Erythroblast (primary cell): ENCODE measurements at regions not wholly inside any gene's neighbourhood (a gene's known extent, or its start where the extent isn't known, plus 50 kb on each side); places are given as distances from the start of the nearest gene placed in this dataset.

Experiments
- DNase-seq, 2 experiments: peaks; one replicate each; lab custom pipeline; 2025; lab: John Stamatoyannopoulos, UW
- GATA1 ChIP-seq: IDR thresholded peaks from 2 replicates; pipeline ENCODE4 v1.6.1; 2011; ENCODE audit warnings: low read depth, mild to moderate bottlenecking, control low read depth, low read length, moderate library complexity
- POLR2A ChIP-seq: IDR thresholded peaks from 2 replicates; pipeline ENCODE4 v1.6.1; 2011; ENCODE audit warnings: mild to moderate bottlenecking, low read length

DNA sequence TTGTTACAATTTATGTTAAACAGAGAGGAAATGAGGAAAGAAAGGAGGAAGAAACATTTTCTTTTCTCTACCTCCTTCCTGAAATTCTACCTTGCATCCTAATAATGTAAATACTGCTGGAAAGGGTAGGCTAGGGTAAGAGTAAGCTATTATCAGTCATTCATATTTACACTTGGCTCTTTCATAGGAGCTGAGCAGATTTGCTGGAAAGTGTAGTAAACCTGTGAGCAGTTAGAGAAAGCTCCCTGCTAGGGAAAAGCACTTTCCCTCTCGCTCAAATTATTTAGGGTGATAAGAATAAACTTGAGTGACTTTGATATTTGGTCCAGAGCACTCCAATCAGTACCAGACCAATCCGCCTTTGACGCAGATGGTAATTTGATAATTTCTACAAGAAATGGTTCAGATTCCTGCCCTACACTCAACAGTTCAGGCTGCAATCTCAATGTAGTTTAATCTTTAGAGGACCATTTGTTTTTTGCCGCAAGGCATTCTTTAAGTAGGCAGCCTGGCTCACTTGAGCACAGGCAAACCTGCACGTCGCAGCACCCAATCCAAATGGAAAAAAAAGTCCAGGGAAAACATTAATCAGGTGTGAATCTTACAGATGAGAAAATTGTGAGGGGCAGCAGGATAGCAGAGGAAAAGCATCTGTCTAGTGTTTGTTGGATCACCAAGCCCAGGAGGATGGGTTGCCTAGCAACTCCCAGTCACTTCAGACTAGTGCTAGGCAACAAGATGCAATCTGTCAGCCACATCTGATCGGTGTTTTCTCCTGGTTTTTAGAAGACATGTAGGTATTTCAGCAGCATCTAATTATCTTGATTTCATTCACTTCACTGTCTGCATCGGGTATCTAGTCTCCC, 68.6 kb upstream of the KL start:
- DNase-seq: no peak
- no peak for TF ChIP-seq POLR2A
- TF ChIP-seq GATA1: no peak

DNA sequence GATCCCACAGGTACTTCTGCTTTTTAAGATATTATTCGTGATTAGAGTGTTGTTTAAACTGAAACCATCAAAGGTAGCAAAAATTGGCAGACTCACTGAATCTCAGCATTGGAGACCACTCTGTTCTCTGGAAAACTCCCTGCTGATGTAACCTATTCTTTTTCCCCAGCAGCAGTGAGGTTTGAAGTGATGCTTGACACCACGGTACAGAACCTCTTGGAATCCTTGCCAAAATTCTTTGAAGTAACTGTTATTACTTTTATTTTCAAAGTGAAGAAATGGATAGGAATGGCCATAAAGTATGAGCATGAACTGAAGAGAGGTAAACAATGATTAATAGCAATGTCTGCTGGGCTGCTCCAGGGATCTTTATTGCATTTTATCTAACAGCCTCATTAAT, 66.4 kb upstream of the KL start:
- TF ChIP-seq POLR2A: no peak
- no peak for TF ChIP-seq GATA1
- DNase-seq: no peak

DNA sequence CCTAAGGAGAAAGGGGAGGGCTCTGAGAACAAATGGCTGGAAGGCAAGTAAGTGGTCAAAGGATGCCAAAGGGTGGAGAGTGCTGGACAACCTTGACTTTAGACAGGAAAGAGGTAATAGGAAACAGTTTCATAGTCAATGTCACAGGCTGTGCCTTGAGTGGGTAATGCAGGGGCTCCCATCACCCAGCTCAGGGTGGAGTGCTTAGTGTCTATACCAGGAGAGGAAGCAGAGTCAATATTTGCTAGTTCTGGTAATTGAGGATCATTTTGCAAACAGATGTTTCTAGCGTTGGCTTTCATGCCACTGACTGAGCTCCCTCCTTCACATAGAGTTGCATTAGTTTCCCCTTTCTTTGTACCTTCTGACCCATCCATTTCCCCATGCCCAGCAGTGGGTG, 64.6 kb upstream of the KL start:
- DNase-seq: no peak
- TF ChIP-seq GATA1: no peak

DNA sequence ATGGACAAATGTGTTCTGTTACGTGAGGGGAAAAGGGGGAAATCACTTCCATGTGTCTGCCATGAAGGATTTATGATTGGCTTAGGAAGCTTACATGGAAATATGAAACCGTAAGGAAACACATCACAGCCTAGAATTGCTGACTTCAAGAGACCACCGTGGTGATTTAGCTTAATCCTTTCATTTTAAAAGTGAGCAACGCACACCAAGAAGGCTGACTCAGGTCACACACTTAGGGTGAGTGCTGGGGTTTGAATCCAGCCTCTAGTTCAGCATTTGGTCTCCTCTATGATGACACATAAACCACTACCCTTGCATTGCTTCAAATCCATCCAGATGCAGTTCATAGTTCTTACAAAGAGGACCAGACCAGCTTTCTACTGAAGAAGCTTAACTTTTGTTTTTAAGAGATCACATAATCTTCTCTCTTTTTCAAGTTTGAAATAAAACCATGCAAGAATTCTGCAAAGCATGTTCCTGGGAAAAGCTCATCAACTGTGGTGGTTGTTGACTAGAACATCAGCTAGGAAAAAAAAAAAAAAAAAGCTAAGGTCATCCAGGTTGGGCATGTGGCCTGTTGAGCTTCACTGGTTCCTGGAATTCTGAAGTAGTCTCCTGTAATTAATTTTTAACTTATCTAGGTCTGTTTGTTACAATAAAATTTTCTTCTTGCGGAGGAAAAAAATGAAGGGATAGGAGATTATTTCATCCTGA, 60.2 kb upstream of the KL start:
- no peak for DNase-seq

DNA sequence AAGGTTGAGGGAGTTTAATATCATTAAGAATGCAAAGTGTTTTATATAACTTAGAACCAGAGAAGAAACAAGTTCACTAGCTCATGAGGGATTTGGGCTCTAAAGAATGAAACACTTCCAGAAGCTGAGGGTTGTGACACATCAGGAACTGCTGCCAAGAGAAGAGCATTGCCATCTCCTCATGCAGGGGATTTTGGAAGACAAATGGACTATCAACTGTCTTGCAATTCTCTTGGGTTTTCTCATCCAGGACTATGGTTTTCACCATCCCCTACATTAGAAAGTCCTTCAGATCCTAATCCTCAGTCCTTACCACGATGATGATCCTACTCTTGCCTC, 59.7 kb upstream of the KL start:
- no peak for DNase-seq
- no peak for TF ChIP-seq POLR2A
- no peak for TF ChIP-seq GATA1

More for the DNA sequence above, 60.2 kb upstream of the KL start:
- TF ChIP-seq POLR2A: no peak
- no peak for TF ChIP-seq GATA1

- no peak for DNase-seq
- no peak for TF ChIP-seq GATA1
- TF ChIP-seq POLR2A: no peak
Measured at GRCh38 chr13:32960626-32961025, 55.6 kb upstream of the KL start.

DNA sequence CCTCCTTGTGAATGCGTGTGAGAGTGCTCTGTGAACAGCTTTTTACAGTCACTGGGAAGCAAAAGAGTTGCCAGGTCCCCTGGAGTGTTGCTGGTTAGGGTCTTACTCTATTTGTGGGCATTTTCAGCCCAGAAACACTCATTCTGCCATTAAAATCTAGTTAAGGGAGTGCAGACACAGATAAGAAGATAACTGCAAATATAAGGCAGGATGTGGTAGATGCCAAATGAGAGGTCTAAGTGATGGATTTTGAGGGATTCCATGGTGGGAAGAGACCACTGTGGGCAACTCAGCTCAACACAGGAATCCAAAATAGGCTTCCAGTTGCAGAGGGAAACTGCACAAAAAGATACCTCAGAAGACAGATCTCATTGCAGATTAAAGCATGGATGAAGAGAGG, 54.5 kb upstream of the KL start:
- TF ChIP-seq POLR2A (no peak), GATA1 (no peak)
- DNase-seq: no peak

DNA sequence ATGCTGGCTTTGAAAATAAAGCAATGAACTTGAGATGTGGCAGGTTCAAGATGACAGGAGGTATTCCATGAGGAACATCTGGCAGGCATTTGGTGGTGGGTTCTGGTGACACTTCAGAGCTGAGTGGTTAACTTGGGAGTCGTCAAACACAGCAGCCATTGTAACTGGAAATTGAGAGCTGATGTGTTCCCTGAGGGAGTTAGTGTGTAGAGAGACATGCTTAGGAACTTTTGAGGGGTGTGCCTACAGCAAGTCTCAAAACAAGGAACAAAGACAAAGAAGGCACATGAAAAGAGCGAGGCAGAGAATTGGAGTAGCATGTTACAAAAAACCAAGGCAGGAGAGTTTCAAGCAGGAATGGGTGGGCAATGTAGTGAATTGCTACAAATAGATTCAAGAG, 53.9 kb upstream of the KL start:
- no peak for DNase-seq
- TF ChIP-seq POLR2A (no peak), GATA1 (no peak)

DNA sequence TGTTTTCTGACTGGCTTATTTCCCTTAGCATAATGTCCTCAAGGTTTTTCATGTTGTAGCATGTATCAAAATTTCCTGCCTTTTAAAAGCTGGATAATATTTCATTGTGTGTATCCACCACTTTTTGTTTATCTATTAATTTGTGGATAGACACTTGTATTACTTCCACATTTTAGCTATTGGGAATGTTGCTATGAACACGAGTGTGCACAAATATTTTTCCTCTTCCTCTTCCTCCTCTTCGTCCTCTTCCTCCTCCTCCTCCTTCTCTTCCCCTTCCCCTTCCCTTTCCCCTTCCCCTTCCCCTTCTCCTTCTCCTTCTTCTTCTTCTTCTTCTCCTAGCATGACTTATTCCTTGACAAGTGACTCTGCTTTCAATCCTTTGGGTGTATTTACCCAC, 51.2 kb upstream of the KL start:
- TF ChIP-seq GATA1: no peak
- no peak for TF ChIP-seq POLR2A
- no peak for DNase-seq
